HEK293T (cell line): ENCODE measurements at regions not wholly inside any gene's neighbourhood (a gene's known extent, or its start where the extent isn't known, plus 50 kb on each side); places are given as distances from the start of the nearest gene placed in this dataset.
"Not testable (repeated sequence)": the region's sequence is repeated elsewhere in the genome, so short reads cannot be mapped to it uniquely, and the experiment has no call there.

Experiments used
- CTCF ChIA-PET: fragments of 350-600 bp; formaldehyde crosslinking; extraction: SDS; loops from one replicate; lab custom pipeline; 2021; ENCODE audit warnings: antibody characterized with exemption, inconsistent platforms; lab: Yijun Ruan, JAX
- POLR2A ChIA-PET: fragments of 350-600 bp; formaldehyde crosslinking; extraction: SDS; loops from one replicate; lab custom pipeline; 2020; ENCODE audit warnings: antibody characterized with exemption, inconsistent platforms; lab: Yijun Ruan, JAX
- DNase-seq: peaks from one replicate; pipeline ENCODE4 v3.0.0; 2012; ENCODE audit warnings: mixed read lengths; ENCODE audit errors: extremely low spot score
- ARNT ChIP-seq: fragments of 450-650 bp; IDR thresholded peaks from 2 replicates; pipeline ENCODE4 v1.6.1; 2017; ENCODE audit warnings: mild to moderate bottlenecking
- BHLHE40 ChIP-seq: fragments of 450-650 bp; IDR thresholded peaks from 2 replicates; pipeline ENCODE4 v1.6.1; 2016; ENCODE audit warnings: mild to moderate bottlenecking, moderate library complexity, borderline replicate concordance
- CTBP1 ChIP-seq: fragments of 450-650 bp; IDR thresholded peaks from 2 replicates; pipeline ENCODE4 v1.6.1; 2016; ENCODE audit warnings: borderline replicate concordance
- FOXA1 ChIP-seq: fragments of 450-650 bp; IDR thresholded peaks from 2 replicates; pipeline ENCODE4 v1.6.1; 2016; ENCODE audit warnings: mild to moderate bottlenecking
- FOXK2 ChIP-seq: fragments of 450-650 bp; IDR thresholded peaks from 2 replicates; pipeline ENCODE4 v1.6.1; 2016; ENCODE audit warnings: mild to moderate bottlenecking
- FOXM1 ChIP-seq: fragments of 450-650 bp; IDR thresholded peaks from 2 replicates; pipeline ENCODE4 v1.6.1; 2017; ENCODE audit warnings: mild to moderate bottlenecking, borderline replicate concordance
- HDGF ChIP-seq: fragments of 450-650 bp; IDR thresholded peaks from 2 replicates; pipeline ENCODE4 v1.6.1; 2017; ENCODE audit warnings: antibody characterized with exemption, borderline replicate concordance
- L3MBTL2 ChIP-seq: fragments of 450-650 bp; conservative IDR thresholded peaks from 2 replicates; pipeline ENCODE4 v1.6.1; 2016; ENCODE audit warnings: mild to moderate bottlenecking
- LEF1 ChIP-seq: fragments of 450-650 bp; IDR thresholded peaks from 2 replicates; pipeline ENCODE4 v1.6.1; 2017; ENCODE audit warnings: mild to moderate bottlenecking, borderline replicate concordance
- NFRKB ChIP-seq: fragments of 450-650 bp; IDR thresholded peaks from 2 replicates; pipeline ENCODE4 v1.6.1; 2016; ENCODE audit warnings: mild to moderate bottlenecking, moderate library complexity
- SP1 ChIP-seq: fragments of 450-650 bp; IDR thresholded peaks from 2 replicates; pipeline ENCODE4 v1.6.1; 2017
- SUZ12 ChIP-seq: fragments of 450-650 bp; IDR thresholded peaks from 2 replicates; pipeline ENCODE4 v1.6.1; 2016; ENCODE audit warnings: mild to moderate bottlenecking
- TARDBP ChIP-seq: fragments of 450-650 bp; IDR thresholded peaks from 2 replicates; pipeline ENCODE4 v1.6.1; 2016
- ZNF384 ChIP-seq: fragments of 450-650 bp; IDR thresholded peaks from 2 replicates; pipeline ENCODE4 v1.6.1; 2016
- TF ChIP-seq, protein P1 (sequence below): fragments of 450-650 bp; IDR thresholded peaks from 2 replicates; pipeline ENCODE4 v1.6.1; 2016

DNA sequence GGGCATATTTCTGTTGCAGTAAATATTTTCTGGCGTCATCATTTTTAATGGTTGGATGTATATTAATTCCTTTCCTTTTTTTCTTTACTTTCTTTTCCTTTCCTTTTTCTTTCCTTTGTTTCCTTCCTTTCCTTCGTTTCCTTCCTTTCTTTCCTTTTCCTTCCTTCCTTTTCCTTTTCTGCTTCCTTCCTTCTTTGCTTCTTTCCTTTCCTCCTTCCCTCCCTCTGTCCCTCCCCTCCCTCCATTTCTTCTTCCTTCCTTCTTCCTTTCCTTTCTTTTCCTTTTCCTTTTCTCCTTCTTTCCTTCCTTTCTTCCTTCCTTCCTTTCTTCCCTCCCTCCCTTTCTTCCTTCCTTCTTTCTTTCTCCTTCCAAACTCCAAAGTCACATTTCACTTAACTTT lies 54.9 kb upstream of the LYSMD4 start:
- CTCF ChIA-PET: no interaction called here
- TF ChIP-seq ARNT (no peak), FOXM1 (no peak), HDGF (no peak), FOXA1 (no peak), SUZ12 (no peak), LEF1 (no peak), NFRKB (no peak), TARDBP (no peak), ZNF384 (no peak), L3MBTL2 (no peak), BHLHE40 (no peak), CTBP1 (no peak), SP1 (no peak), FOXK2 (no peak)
- TF ChIP-seq, protein P1, sequence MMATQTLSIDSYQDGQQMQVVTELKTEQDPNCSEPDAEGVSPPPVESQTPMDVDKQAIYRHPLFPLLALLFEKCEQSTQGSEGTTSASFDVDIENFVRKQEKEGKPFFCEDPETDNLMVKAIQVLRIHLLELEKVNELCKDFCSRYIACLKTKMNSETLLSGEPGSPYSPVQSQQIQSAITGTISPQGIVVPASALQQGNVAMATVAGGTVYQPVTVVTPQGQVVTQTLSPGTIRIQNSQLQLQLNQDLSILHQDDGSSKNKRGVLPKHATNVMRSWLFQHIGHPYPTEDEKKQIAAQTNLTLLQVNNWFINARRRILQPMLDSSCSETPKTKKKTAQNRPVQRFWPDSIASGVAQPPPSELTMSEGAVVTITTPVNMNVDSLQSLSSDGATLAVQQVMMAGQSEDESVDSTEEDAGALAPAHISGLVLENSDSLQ: no peak
- no peak for DNase-seq
- POLR2A ChIA-PET: no interaction called here

DNA sequence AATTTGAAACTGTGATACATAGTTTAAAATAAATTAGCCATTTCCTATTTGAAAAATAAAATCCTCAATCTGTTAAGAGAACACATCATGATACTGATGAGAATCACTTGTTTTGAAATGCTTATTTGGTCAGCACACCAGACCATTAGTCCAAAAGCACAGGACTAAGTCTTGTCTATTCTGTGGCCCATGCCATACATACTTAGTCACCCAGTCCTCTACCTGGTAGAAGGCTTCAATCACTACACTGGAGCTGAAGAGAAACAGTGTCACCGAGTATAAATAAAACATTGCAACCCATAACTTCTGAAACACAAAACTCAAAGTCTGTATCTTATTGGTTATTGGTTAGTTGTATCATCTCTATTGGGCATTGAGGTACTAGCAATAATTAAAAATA lies 51.6 kb upstream of the LYSMD4 start:
- POLR2A ChIA-PET, DNase-seq: not testable (repeated sequence)
- CTCF ChIA-PET: interaction anchor here (0.6 kb wide), 1 partner anchor 240 kb away, joined by 4 read pairs; no protein-coding TSS in a partner anchor

DNA sequence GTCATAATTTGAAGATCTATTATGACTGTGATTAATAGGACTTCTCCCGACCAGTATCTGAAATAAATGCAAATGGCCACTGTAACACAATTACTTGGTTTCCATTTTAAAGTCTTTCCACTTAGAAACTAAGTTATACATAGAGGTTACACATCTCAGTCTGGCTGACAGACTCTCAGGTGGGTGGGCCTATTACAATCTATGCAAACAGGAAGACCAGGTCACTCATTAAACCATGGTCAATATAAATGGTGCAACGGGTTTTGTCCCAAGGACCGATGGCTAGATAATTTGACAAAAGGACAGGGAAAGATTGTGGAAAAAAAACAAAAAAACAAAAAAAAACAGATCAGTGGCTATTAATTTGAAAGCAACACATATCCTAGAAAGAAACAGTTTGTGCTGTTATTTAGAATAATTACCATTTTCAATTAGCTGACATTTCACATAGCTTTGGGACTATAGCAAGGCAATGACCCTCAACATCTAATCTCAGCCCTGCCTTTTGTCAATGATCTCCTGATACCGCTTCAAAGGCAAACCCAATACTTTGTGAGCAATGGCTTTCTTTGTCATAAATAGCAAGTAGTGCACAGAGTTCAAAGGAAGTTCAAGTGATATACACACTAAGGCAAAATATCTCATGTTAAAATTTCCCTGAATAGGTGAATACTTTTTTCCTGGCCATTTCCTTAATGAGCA lies 50.8 kb upstream of the LYSMD4 start:
- DNase-seq, POLR2A ChIA-PET: not testable (repeated sequence)
- CTCF ChIA-PET: interaction anchor here (0.6 kb wide), 1 partner anchor 240 kb away, joined by 4 read pairs; no protein-coding TSS in a partner anchor
